Activated T-cell treated with anti-CD3 and anti-CD28 coated beads, Interleukin-2, amount 50 U/mL, for 24 hours (primary cell): ENCODE measurements at regions not wholly inside any gene's neighbourhood (a gene's known extent, or its start where the extent isn't known, plus 50 kb on each side); places are given as distances from the start of the nearest gene placed in this dataset.
"Not testable (repeated sequence)": the region's sequence is repeated elsewhere in the genome, so short reads cannot be mapped to it uniquely, and the experiment has no call there.

Experiments
- DNase-seq: peaks from one replicate; pipeline ENCODE4 v3.0.0-alpha.2; 2020
- H3K27ac Mint-ChIP-seq: 2 replicates; pipeline ENCODE4 v1.8.0; 2020; ENCODE audit warnings: mild to moderate bottlenecking, mixed read lengths
- H3K27me3 Mint-ChIP-seq: 2 replicates; pipeline ENCODE4 v1.8.0; 2020; ENCODE audit warnings: mixed read lengths
- H3K36me3 Mint-ChIP-seq: 2 replicates; pipeline ENCODE4 v1.8.0; 2020; ENCODE audit warnings: low read depth, mixed read lengths
- H3K4me1 Mint-ChIP-seq: 2 replicates; pipeline ENCODE4 v1.8.0; 2020; ENCODE audit warnings: low read depth, mixed read lengths
- H3K4me3 Mint-ChIP-seq: 2 replicates; pipeline ENCODE4 v1.8.0; 2020; ENCODE audit warnings: mild to moderate bottlenecking, moderate library complexity, mixed read lengths
- H3K9me3 Mint-ChIP-seq: 2 replicates; pipeline ENCODE4 v1.8.0; 2020; ENCODE audit warnings: mixed read lengths

DNA sequence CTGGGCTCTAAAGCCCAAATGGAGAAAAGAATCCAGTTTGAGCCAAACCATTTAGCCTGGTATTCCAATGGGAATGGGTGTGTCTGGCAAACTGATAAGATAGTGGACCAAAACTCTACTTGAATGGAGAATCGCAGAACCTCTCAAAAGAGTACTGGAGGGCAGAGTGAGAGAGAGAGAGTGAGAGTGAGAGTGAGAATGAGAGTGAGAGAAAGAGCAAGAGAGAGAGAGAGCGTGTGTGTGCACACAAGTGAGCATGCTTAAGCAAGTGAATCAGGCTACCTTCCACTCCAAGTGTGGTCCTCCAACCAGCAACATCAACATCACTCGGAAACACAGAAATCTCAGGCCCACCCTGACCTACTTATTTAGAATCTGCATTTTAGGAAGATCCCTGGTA is 58.8 kb downstream of the UQCRFS1 start:
- Mint-ChIP-seq H3K4me3 (no peak overlapping the region), H3K27me3 (peaks cover 7% of the 10 kb centered on the region), H3K36me3 (no peaks in the 10 kb centered on the region), H3K27ac (no peak overlapping the region), H3K9me3 (peaks cover 42% of the 10 kb centered on the region), H3K4me1 (no peaks in the 10 kb centered on the region)
- DNase-seq: no peak

DNA sequence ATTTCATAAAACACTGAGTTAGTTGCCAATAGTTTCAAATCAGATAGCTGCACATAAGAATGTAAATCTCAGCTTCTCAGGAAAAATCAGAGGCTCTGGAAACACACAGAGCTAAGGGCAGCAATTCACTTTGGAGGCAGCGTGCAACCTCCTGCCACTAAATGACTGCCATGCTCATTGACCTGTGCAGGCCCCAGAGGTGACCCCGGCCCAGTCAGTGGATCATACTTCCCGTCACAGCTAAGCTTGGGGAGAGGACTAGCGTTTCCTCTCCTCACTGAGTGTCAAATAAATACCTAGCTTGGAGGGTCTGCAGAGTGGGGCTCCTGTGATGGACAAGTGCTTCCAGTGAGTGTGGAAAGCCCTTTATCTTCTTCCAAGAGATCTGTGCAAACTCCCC is 67.2 kb downstream of the UQCRFS1 start:
- H3K4me3 Mint-ChIP-seq: no peak overlapping the region
- H3K27me3 Mint-ChIP-seq: peaks cover 8% of the 10 kb centered on the region
- H3K9me3 Mint-ChIP-seq: peaks cover 9% of the 10 kb centered on the region
- no peaks in the 10 kb centered on the region for H3K36me3 Mint-ChIP-seq
- H3K27ac Mint-ChIP-seq: no peak overlapping the region
- no peaks in the 10 kb centered on the region for H3K4me1 Mint-ChIP-seq
- DNase-seq: no peak

DNA sequence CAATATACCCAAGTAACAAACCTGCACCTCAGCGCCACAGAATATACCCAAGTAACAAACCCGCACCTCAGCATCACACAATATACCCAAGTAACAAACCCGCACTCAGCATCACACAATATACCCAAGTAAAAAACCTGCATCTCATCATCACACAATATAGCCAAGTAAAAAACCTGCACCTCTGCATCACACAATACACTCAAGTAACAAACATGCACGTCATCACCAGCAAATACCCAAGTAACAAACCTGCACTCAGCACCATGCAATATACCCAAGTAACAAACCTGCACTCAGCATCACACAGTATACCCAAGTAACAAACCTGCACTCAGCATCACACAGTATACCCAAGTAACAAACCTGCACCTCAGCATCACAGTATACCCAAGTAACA is 69.8 kb downstream of the UQCRFS1 start:
- Mint-ChIP-seq H3K9me3 (peaks cover 26% of the 10 kb centered on the region), H3K36me3 (no peaks in the 10 kb centered on the region), H3K27me3 (peaks cover 6% of the 10 kb centered on the region), H3K27ac (no peak overlapping the region), H3K4me3 (no peak overlapping the region), H3K4me1 (no peaks in the 10 kb centered on the region)
- DNase-seq: no peak

DNA sequence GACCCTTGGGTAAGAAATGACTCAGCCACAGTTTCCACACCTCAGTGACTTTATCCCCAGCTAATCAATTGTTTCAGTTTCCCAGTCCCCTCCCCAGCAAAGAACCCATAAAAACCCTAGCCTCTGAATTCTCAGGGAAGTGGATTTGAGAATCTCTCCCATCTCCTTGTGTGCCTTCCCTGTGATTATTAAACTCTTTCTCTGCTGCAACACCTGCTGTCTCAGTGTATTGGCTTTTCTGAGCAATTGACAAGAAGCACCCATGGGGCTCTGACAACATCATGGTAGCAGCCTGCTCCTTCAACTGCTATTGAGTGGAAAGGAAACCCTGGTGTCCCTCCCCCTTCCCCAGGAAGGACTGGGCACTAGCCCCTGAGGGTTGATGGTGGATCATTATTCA is 73.7 kb downstream of the UQCRFS1 start:
- DNase-seq: no peak
- H3K4me3 Mint-ChIP-seq: no peak overlapping the region
- H3K36me3 Mint-ChIP-seq: no peaks in the 10 kb centered on the region
- H3K4me1 Mint-ChIP-seq: no peaks in the 10 kb centered on the region
- H3K27ac Mint-ChIP-seq: no peak overlapping the region
- H3K27me3 Mint-ChIP-seq: no peaks in the 10 kb centered on the region
- peaks cover 46% of the 10 kb centered on the region for H3K9me3 Mint-ChIP-seq

DNA sequence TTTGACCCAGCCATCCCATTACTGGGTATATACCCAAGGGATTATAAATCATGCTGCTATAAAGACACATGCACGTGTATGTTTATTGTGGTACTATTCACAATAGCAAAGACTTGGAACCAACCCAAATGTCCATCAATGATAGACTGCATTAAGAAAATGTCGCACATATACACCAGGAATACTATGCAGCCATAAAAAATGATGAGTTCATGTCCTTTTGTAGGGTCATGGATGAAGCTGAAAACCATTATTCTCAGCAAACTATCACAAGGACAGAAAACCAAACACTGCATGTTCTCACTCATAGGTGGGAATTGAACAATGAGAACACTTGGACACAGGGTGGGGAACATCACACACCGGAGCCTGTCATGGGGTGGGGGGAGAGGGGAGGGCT is 74.7 kb downstream of the UQCRFS1 start:
- not testable (repeated sequence) for H3K27me3 Mint-ChIP-seq
- peaks cover 45% of the 10 kb centered on the region for H3K9me3 Mint-ChIP-seq

DNA sequence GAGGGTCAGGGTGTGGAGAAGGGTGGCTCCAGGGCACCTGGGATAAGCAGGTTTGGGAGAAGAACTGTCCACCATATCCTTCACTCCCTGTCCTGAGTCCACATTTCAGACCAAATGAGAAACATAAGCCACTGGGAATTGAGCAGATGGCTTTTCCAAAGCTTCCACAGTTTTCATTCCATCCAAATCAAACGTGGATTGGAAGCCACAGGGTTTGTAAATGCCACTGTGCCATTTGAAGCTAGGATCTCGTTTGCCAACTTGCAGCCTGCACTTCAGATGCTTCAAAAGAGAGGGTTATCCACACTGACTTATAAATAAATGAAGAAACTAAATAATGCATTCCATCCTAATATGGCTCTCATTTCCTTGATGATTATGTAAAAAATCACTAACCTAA is 81.5 kb downstream of the UQCRFS1 start:
- no peak for DNase-seq
- Mint-ChIP-seq H3K27ac (no peak overlapping the region), H3K4me1 (no peaks in the 10 kb centered on the region), H3K27me3 (peaks cover 3% of the 10 kb centered on the region), H3K9me3 (peaks cover 16% of the 10 kb centered on the region), H3K36me3 (no peaks in the 10 kb centered on the region), H3K4me3 (no peak overlapping the region)

More for the DNA sequence above, 74.7 kb downstream of the UQCRFS1 start:
- not testable (repeated sequence) for DNase-seq, H3K27ac Mint-ChIP-seq, H3K4me1 Mint-ChIP-seq, H3K4me3 Mint-ChIP-seq, H3K36me3 Mint-ChIP-seq

DNA sequence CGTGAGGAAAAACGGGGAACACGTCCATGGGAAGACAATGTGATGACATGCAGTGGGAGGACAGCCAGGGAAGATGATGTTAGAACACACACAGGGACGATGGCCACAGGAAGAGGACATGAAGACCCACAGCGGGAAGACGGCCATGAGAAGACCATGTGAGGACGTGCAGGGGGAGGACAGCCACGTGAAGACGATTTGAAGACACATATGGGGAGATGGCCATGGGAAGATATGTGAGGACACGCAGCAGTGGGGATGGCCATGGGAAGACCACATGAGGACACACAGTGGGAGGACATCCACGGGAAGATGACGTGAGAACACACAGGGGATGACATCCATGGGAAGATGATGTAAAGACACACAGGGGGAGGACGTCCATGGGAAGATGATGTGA is 83.8 kb downstream of the UQCRFS1 start:
- peaks cover 10% of the 10 kb centered on the region for H3K27me3 Mint-ChIP-seq
- H3K4me3 Mint-ChIP-seq: no peak overlapping the region
- peaks cover 12% of the 10 kb centered on the region for H3K9me3 Mint-ChIP-seq
- DNase-seq: no peak
- H3K36me3 Mint-ChIP-seq: no peaks in the 10 kb centered on the region
- no peak overlapping the region for H3K27ac Mint-ChIP-seq
- H3K4me1 Mint-ChIP-seq: no peaks in the 10 kb centered on the region

DNA sequence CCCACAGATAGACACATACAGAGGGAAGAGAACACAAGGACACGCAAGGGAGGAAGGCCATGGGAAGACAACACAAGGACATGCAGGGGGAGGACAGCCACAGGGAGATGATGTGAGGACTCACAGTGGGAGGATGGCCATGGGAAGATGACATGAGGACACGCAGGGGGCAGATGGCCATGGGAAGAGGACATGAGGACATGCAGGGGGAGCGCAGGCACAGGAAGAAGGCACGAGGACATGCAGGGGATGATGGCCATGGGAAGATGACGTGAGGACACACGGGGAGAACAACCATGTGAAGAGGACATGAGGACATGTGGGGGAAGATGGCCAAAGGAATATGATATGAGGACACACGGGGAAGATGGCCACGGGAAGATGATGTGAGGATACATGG is 84.7 kb downstream of the UQCRFS1 start:
- H3K27ac Mint-ChIP-seq: no peak overlapping the region
- peaks cover 10% of the 10 kb centered on the region for H3K27me3 Mint-ChIP-seq
- H3K9me3 Mint-ChIP-seq: peaks cover 15% of the 10 kb centered on the region
- no peaks in the 10 kb centered on the region for H3K36me3 Mint-ChIP-seq
- no peak overlapping the region for H3K4me3 Mint-ChIP-seq
- H3K4me1 Mint-ChIP-seq: no peaks in the 10 kb centered on the region
- DNase-seq: no peak

DNA sequence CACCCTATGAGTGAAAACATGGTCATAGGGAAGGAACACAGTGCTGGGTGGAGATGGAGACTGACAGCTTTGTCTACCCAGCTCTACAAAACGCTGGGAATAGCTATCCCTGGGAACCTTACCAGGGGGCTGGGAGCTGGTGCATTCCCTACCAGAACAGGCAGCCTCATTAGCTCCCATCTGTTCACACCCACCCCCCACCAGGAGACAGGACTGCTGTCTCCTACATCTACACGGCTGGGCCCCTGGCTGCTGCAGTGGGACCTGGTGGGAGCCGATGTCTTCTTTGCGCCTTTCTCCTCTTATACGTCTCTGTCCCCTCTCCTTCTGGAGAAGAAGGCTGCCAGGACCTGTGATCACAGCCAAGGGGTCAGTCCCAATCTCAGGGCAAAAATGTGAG is 90.8 kb downstream of the UQCRFS1 start:
- Mint-ChIP-seq H3K36me3 (no peaks in the 10 kb centered on the region), H3K27ac (no peak overlapping the region), H3K27me3 (peaks cover 10% of the 10 kb centered on the region), H3K9me3 (peaks cover 18% of the 10 kb centered on the region), H3K4me3 (no peak overlapping the region), H3K4me1 (no peaks in the 10 kb centered on the region)
- no peak for DNase-seq

DNA sequence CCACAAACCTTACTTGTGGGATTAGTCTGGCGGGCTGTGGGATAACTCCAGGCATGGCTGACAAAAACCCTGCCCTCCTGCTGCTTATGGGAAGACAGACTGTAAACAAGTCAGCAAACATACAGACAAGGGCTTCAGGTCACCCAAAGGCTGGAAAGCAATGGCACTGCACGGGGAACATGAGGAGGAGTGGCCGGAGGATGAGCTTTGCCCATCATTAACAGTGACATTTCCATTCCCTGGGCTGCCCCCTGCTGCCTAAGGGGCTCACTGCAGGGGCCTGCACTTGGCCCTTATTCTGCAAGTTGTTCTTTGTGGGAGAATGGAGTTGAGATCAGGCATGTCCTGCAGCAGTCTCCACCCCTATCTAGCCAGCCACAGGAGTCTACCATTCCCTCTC is 91.3 kb downstream of the UQCRFS1 start:
- Mint-ChIP-seq H3K4me1 (no peaks in the 10 kb centered on the region), H3K27ac (no peak overlapping the region), H3K36me3 (no peaks in the 10 kb centered on the region), H3K4me3 (no peak overlapping the region), H3K9me3 (peaks cover 22% of the 10 kb centered on the region), H3K27me3 (peaks cover 7% of the 10 kb centered on the region)
- DNase-seq: no peak

DNA sequence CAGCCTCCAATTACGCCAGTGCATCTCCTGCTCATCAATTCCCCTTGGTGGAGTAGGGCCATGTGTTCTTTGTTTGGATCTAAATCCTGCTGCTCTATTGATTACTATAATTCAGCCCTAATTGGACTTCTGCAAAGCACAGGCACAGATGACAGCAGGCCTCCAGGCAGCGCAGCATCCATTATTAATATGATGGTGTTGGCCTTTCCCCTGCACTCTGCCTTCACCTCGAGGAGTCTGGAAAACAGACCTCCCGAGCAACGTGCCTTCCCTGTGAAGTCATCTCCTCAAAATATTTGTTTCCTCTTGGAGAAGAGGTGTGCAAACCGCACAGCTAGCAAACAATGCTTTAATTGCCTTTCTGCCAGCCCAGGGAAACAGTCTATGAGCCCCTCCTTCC is 92.5 kb downstream of the UQCRFS1 start:
- H3K27me3 Mint-ChIP-seq: no peaks in the 10 kb centered on the region
- no peak overlapping the region for H3K4me3 Mint-ChIP-seq
- no peak overlapping the region for H3K27ac Mint-ChIP-seq
- peaks cover 21% of the 10 kb centered on the region for H3K9me3 Mint-ChIP-seq
- no peak for DNase-seq
- H3K36me3 Mint-ChIP-seq: no peaks in the 10 kb centered on the region
- no peaks in the 10 kb centered on the region for H3K4me1 Mint-ChIP-seq

DNA sequence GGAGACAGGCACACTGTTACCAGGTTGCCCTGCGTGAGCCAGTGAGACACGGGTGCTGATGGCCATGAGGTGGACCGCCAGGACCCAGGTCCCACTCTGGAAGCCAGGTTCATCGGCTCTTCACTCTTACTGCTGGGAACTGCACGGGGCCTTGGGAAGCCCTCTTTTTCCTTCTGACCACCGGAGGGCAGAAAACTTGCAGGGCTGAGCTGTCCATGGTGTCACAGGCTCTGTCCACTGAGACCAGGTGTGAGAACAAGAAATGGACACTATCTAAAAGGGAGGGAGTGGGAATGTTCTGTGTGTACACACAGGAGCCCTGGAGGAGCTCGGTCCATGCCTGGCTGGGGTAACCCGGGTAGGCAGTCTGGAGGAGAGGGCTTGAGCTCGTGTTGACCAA is 93.4 kb downstream of the UQCRFS1 start:
- Mint-ChIP-seq H3K27me3 (no peaks in the 10 kb centered on the region), H3K36me3 (no peaks in the 10 kb centered on the region), H3K4me3 (no peak overlapping the region), H3K9me3 (peaks cover 12% of the 10 kb centered on the region), H3K4me1 (no peaks in the 10 kb centered on the region), H3K27ac (no peak overlapping the region)
- no peak for DNase-seq

DNA sequence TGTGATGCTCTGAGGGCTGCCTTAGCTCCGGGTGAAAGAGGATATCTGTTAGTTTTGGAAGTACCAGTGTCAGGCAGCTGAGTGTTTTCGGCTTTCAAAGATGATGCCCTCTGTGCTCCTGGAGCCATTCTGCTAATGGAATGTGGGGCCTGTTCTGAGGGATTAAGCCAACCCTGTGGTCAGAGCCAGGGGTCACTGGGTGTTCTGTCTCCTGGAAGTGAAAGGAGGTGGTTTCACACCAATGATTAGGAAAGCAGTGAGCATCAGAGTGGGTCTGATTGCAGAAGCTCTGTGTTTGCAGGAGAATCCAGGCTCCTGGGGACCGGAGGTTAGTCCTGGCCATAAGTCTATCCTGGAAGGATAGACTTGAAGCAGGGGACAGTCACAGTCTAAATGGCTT is 94.6 kb downstream of the UQCRFS1 start:
- Mint-ChIP-seq H3K27me3 (no peaks in the 10 kb centered on the region), H3K4me1 (no peaks in the 10 kb centered on the region), H3K9me3 (peaks cover 7% of the 10 kb centered on the region), H3K4me3 (no peak overlapping the region), H3K27ac (no peak overlapping the region), H3K36me3 (no peaks in the 10 kb centered on the region)
- no peak for DNase-seq

DNA sequence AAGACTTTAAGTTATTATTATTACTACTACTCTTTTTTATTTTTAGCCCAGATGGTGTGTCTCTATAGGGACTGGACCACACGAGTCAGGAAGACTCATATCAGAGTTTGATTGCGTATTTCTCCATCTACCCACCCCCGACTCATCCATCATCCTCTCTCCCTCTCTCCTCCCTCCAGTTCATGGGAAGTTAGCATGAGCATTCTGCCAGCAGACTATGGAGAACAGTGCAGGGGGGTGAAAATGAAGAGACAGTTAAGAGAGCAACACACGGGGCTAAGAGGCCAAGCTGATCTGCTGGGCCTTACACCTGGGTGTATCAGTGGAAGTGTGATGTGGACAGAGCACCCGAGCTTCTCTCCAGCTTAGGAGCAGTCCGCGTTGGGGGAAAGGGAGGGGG is 95.0 kb downstream of the UQCRFS1 start:
- no peak overlapping the region for H3K27ac Mint-ChIP-seq
- no peaks in the 10 kb centered on the region for H3K36me3 Mint-ChIP-seq
- no peak overlapping the region for H3K4me3 Mint-ChIP-seq
- H3K4me1 Mint-ChIP-seq: no peaks in the 10 kb centered on the region
- H3K9me3 Mint-ChIP-seq: peaks cover 6% of the 10 kb centered on the region
- no peak for DNase-seq
- H3K27me3 Mint-ChIP-seq: no peaks in the 10 kb centered on the region

DNA sequence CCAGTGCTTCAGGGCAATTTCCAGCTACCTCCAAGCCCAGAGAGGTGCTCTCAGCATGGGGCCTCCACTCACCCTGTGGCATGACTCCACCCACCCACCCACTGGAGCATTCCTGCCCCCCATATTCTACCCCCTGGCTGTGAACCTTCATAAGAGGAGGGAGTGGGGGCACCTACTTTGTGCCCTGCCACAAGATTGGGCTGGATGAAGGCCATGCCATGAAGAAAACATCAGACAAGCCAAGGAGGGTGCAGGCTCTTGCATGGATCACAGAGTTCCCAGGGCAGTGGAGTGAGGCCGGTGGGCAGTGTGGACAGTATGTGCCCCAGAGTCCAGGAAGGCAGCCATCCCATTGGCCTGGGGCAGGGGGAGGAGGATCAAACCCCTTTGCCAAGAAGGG is 97.8 kb downstream of the UQCRFS1 start:
- DNase-seq: no peak
- no peak overlapping the region for H3K27ac Mint-ChIP-seq
- H3K27me3 Mint-ChIP-seq: no peaks in the 10 kb centered on the region
- H3K36me3 Mint-ChIP-seq: no peaks in the 10 kb centered on the region
- H3K4me1 Mint-ChIP-seq: no peaks in the 10 kb centered on the region
- no peak overlapping the region for H3K4me3 Mint-ChIP-seq
- peaks cover 3% of the 10 kb centered on the region for H3K9me3 Mint-ChIP-seq

DNA sequence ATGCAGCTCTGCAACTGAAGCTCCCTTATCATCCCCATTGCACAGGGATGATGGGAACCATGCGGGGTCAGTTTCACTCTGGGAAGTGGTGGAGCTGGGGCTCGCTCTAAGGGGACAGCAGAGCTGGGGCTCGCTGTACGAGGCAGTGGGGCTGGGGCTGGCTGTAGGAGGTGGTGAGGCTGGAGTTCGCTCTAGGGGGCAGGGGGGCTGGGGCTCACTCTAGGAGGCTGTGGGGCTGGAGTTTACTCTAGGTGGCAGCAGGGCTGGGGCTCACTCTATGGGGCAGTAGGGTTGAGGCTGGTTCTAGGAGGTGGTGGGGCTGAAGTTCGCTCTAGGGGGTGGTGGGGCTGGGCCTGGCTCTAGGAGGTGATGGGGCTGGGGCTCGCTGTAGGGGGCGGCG is 99.1 kb downstream of the UQCRFS1 start:
- no peak overlapping the region for H3K27ac Mint-ChIP-seq
- H3K4me3 Mint-ChIP-seq: no peak overlapping the region
- no peaks in the 10 kb centered on the region for H3K4me1 Mint-ChIP-seq
- no peak for DNase-seq
- no peaks in the 10 kb centered on the region for H3K27me3 Mint-ChIP-seq
- H3K9me3 Mint-ChIP-seq: peaks cover 3% of the 10 kb centered on the region
- H3K36me3 Mint-ChIP-seq: no peaks in the 10 kb centered on the region
